Left lung (tissue), 4 donors: ENCODE measurements at regions not wholly inside any gene's neighbourhood (a gene's known extent, or its start where the extent isn't known, plus 50 kb on each side); places are given as distances from the start of the nearest gene placed in this dataset.

Experiments
- ATAC-seq: fragments of 200-7000 bp; cut with Tn5 transposase; one replicate; pipeline ENCODE4 v1.9.1; 2020; ENCODE audit warnings: moderate library complexity
- DNase-seq, 4 donors: peaks; one replicate each; pipeline ENCODE4 v3.0.0-alpha.2; 2013 to 2020
- H3K27ac ChIP-seq, 2 donors: fragments of 200-600 bp; sonication (generic) in 1 of 2; one replicate each; pipeline versions ENCODE4 v1.5.0 to v1.8.0; 2020 to 2021
- H3K27me3 ChIP-seq, 2 donors: fragments of 200-600 bp; sonication (generic) in 1 of 2; one replicate each; pipeline versions ENCODE4 v1.5.0 to v1.8.0; 2020 to 2021
- H3K36me3 ChIP-seq, 2 donors: fragments of 200-600 bp; sonication (generic) in 1 of 2; one replicate each; pipeline versions ENCODE4 v1.5.0 to v1.8.0; 2020 to 2021
- H3K4me1 ChIP-seq, 2 donors: fragments of 200-600 bp; one replicate each; pipeline ENCODE4 v1.8.0; 2021
- H3K4me3 ChIP-seq, 2 donors: fragments of 200-600 bp; sonication (generic) in 1 of 2; one replicate each; pipeline versions ENCODE4 v1.5.0 to v1.8.0; 2020 to 2021; ENCODE audit warnings: mild to moderate bottlenecking in 1 of 2
- H3K9me3 ChIP-seq, 2 donors: fragments of 200-600 bp; sonication (generic) in 1 of 2; one replicate each; pipeline versions ENCODE4 v1.5.0 to v1.8.0; 2020 to 2021
- CTCF ChIP-seq, 2 donors: fragments of 200-600 bp; sonication (generic) in 1 of 2; IDR thresholded peaks; one replicate each; pipeline versions ENCODE4 v1.5.0 to v1.8.0; 2021; ENCODE audit warnings: antibody characterized with exemption in 2 of 2
- intact Hi-C, 2 donors: fragments of 100-400 bp; cut with DNase I; formaldehyde crosslinking; loops; one replicate each; pipeline versions ENCODE4 v1.11.2 to v1.14.2; 2022
- donor health status: DM: no; HTN: yes; CAD: no.
- donor health status: DM: no; HTN: no; CAD: no.

- intact Hi-C loops = no loop called here
- Histone ChIP-seq H3K27ac (no peak overlapping the region), H3K4me3 (no peak overlapping the region), H3K9me3 (no peaks in the 10 kb centered on the region), H3K4me1 (peaks cover 0 to 14% of the 10 kb centered on the region in 2 donors), H3K27me3 (no peaks in the 10 kb centered on the region), H3K36me3 (no peaks in the 10 kb centered on the region)
- no peak for ATAC-seq
- TF ChIP-seq CTCF (IDR thresholded peaks at IDR 0.05) = no peak
- no peak for DNase-seq
Measured at GRCh38 chr5:81817086-81817485, 66.2 kb upstream of the SSBP2 start.

GRCh38 chr5:81815321-81815720 is 64.4 kb upstream of the SSBP2 start:
- no peaks in the 10 kb centered on the region for H3K36me3 ChIP-seq
- no peak for TF ChIP-seq CTCF (IDR thresholded peaks at IDR 0.05)
- no peak overlapping the region for H3K27ac ChIP-seq
- DNase-seq = no peak
- no peaks in the 10 kb centered on the region for H3K27me3 ChIP-seq
- peaks cover 0 to 12% of the 10 kb centered on the region in 2 donors for H3K4me1 ChIP-seq
- H3K9me3 ChIP-seq = no peaks in the 10 kb centered on the region
- H3K4me3 ChIP-seq = no peak overlapping the region
- no peak for ATAC-seq
- intact Hi-C loops = no loop called here

GRCh38 chr5:81808106-81808505 is 57.2 kb upstream of the SSBP2 start:
- Histone ChIP-seq H3K27ac (no peak overlapping the region), H3K27me3 (no peaks in the 10 kb centered on the region), H3K9me3 (peaks cover 0 to 10% of the 10 kb centered on the region in 2 donors), H3K4me3 (no peak overlapping the region), H3K36me3 (no peaks in the 10 kb centered on the region), H3K4me1 (no peaks in the 10 kb centered on the region)
- ATAC-seq (no peak), DNase-seq (no peak)
- TF ChIP-seq CTCF (IDR thresholded peaks at IDR 0.05) = no peak
- intact Hi-C loops = no loop called here

GRCh38 chr5:81805086-81805485 is 54.2 kb upstream of the SSBP2 start:
- intact Hi-C loops = no loop called here

GRCh38 chr5:81803812-81804211 is 52.9 kb upstream of the SSBP2 start:
- Histone ChIP-seq H3K27ac (no peak overlapping the region), H3K36me3 (no peaks in the 10 kb centered on the region), H3K4me3 (no peak overlapping the region), H3K27me3 (no peaks in the 10 kb centered on the region), H3K9me3 (peaks cover 0 to 10% of the 10 kb centered on the region in 2 donors), H3K4me1 (no peaks in the 10 kb centered on the region)
- TF ChIP-seq CTCF (IDR thresholded peaks at IDR 0.05) = no peak
- DNase-seq (no peak), ATAC-seq (no peak)
- intact Hi-C loops = no loop called here

More at GRCh38 chr5:81805086-81805485, 54.2 kb upstream of the SSBP2 start:
- Histone ChIP-seq H3K4me1 (no peaks in the 10 kb centered on the region), H3K4me3 (no peak overlapping the region), H3K9me3 (peaks cover 0 to 10% of the 10 kb centered on the region in 2 donors), H3K27me3 (no peaks in the 10 kb centered on the region), H3K36me3 (no peaks in the 10 kb centered on the region), H3K27ac (no peak overlapping the region)
- TF ChIP-seq CTCF (IDR thresholded peaks at IDR 0.05) = no peak
- DNase-seq (no peak), ATAC-seq (no peak)
